H9 (cell line): ENCODE measurements at regions not wholly inside any gene's neighbourhood (a gene's known extent, or its start where the extent isn't known, plus 50 kb on each side); places are given as distances from the start of the nearest gene placed in this dataset.

Experiments
- DNase-seq: peaks from one replicate; pipeline ENCODE4 v3.0.0-alpha.2; 2017
- H2AFZ ChIP-seq: one replicate; pipeline ENCODE4 v1.6.1; 2013; ENCODE audit warnings: mild to moderate bottlenecking, low read length, control low read depth, moderate library complexity
- H2AK5ac ChIP-seq: 2 replicates; pipeline ENCODE4 v1.6.1; 2013; ENCODE audit warnings: low read length, control low read depth, mixed read lengths; ENCODE audit not compliant: insufficient read length
- H2BK120ac ChIP-seq: one replicate; pipeline ENCODE4 v1.6.1; 2013; ENCODE audit warnings: low read depth, mild to moderate bottlenecking, low read length, control low read depth, inconsistent platforms; ENCODE audit not compliant: poor library complexity, severe bottlenecking
- H2BK12ac ChIP-seq: 2 replicates; pipeline ENCODE4 v1.6.1; 2013; ENCODE audit warnings: low read length, control low read depth, mixed read lengths, low read depth; ENCODE audit not compliant: insufficient read length
- H2BK15ac ChIP-seq: 2 replicates; pipeline ENCODE4 v1.6.1; 2013; ENCODE audit warnings: low read depth, low read length, control low read depth
- H2BK20ac ChIP-seq: one replicate; pipeline ENCODE4 v1.6.1; 2013; ENCODE audit warnings: low read depth, mild to moderate bottlenecking, low read length, control low read depth, inconsistent platforms; ENCODE audit not compliant: poor library complexity, severe bottlenecking
- H2BK5ac ChIP-seq: 2 replicates; pipeline ENCODE4 v1.6.1; 2013; ENCODE audit warnings: low read length, control low read depth, mixed read lengths; ENCODE audit not compliant: insufficient read length
- H3K14ac ChIP-seq: 2 replicates; pipeline ENCODE4 v1.6.1; 2013; ENCODE audit warnings: low read length, control low read depth; ENCODE audit not compliant: insufficient read depth
- H3K18ac ChIP-seq: 2 replicates; pipeline ENCODE4 v1.6.1; 2013; ENCODE audit warnings: low read depth, mild to moderate bottlenecking, mixed read lengths, low read length, control low read depth; ENCODE audit not compliant: insufficient read length
- H3K23ac ChIP-seq: 2 replicates; pipeline ENCODE4 v1.6.1; 2013; ENCODE audit warnings: low read length, control low read depth, mixed read lengths, low read depth; ENCODE audit not compliant: insufficient read length
- H3K23me2 ChIP-seq: 2 replicates; pipeline ENCODE4 v1.6.1; 2013; ENCODE audit warnings: low read depth, mild to moderate bottlenecking, mixed read lengths, low read length, control low read depth; ENCODE audit not compliant: insufficient read length, poor library complexity, severe bottlenecking
- H3K27ac ChIP-seq: 2 replicates; pipeline ENCODE4 v1.5.1; 2013; ENCODE audit warnings: low read length, control low read depth, mixed read lengths, low read depth; ENCODE audit not compliant: insufficient read length
- H3K27me3 ChIP-seq: 2 replicates; pipeline ENCODE4 v1.6.1; 2013; ENCODE audit warnings: low read length, control low read depth, inconsistent platforms; ENCODE audit not compliant: insufficient read depth
- H3K4ac ChIP-seq: 2 replicates; pipeline ENCODE4 v1.6.1; 2013; ENCODE audit warnings: low read depth, mild to moderate bottlenecking, control low read depth, inconsistent platforms, low read length, moderate library complexity
- H3K4me1 ChIP-seq: 2 replicates; pipeline ENCODE4 v1.6.1; 2013; ENCODE audit warnings: low read length, control low read depth, inconsistent platforms; ENCODE audit not compliant: insufficient read depth
- H3K4me2 ChIP-seq: 2 replicates; pipeline ENCODE4 v1.6.1; 2013; ENCODE audit warnings: low read length, control low read depth, mixed read lengths; ENCODE audit not compliant: insufficient read length, insufficient read depth
- H3K56ac ChIP-seq: 2 replicates; pipeline ENCODE4 v1.6.1; 2013; ENCODE audit warnings: low read depth, mild to moderate bottlenecking, mixed read lengths, low read length, control low read depth; ENCODE audit not compliant: insufficient read length
- H3K79me1 ChIP-seq: 2 replicates; pipeline ENCODE4 v1.6.1; 2013; ENCODE audit warnings: low read depth, mild to moderate bottlenecking, moderate library complexity, low read length, control low read depth, inconsistent platforms; ENCODE audit not compliant: insufficient read depth, poor library complexity, severe bottlenecking
- H3K79me2 ChIP-seq: 2 replicates; pipeline ENCODE4 v1.6.1; 2013; ENCODE audit warnings: low read length, control low read depth, inconsistent platforms; ENCODE audit not compliant: insufficient read depth
- H3K9ac ChIP-seq: 2 replicates; pipeline ENCODE4 v1.6.1; 2013; ENCODE audit warnings: low read length, control low read depth, mixed read lengths; ENCODE audit not compliant: insufficient read length; ENCODE audit errors: extremely low read depth
- H3K9me3 ChIP-seq: one replicate; pipeline ENCODE4 v1.6.1; 2013; ENCODE audit warnings: low read depth, low read length, inconsistent platforms; ENCODE audit not compliant: control insufficient read depth
- H3T11ph ChIP-seq: one replicate; pipeline ENCODE4 v1.6.1; 2013; ENCODE audit warnings: mild to moderate bottlenecking, low read length, control low read depth, inconsistent platforms
- H4K20me1 ChIP-seq: one replicate; pipeline ENCODE4 v1.6.1; 2013; ENCODE audit not compliant: control insufficient read depth, insufficient read length, insufficient read depth
- H4K5ac ChIP-seq: 2 replicates; pipeline ENCODE4 v1.6.1; 2013; ENCODE audit warnings: low read depth, mild to moderate bottlenecking, mixed read lengths, low read length, control low read depth; ENCODE audit not compliant: insufficient read length
- H4K8ac ChIP-seq: replicated peaks from 2 replicates; pipeline ENCODE4 v1.6.1; 2013; ENCODE audit warnings: low read length, control low read depth, mixed read lengths, low read depth; ENCODE audit not compliant: insufficient read length
- H4K91ac ChIP-seq: 2 replicates; pipeline ENCODE4 v1.6.1; 2013; ENCODE audit warnings: low read depth, mild to moderate bottlenecking, moderate library complexity, mixed read lengths, low read length, control low read depth; ENCODE audit not compliant: insufficient read length
- H3K27ac Mint-ChIP-seq, 3 experiments: 2 replicates in 2 of 3; 3 replicates in 1 of 3; pipeline ENCODE4 v1.8.0; 2020 to 2021; ENCODE audit warnings: mixed read lengths in 3 of 3, mild to moderate bottlenecking in 1 of 3, moderate library complexity in 1 of 3
- H3K27me3 Mint-ChIP-seq: 2 replicates; pipeline ENCODE4 v1.8.0; 2021; ENCODE audit warnings: low read depth, mild to moderate bottlenecking, moderate library complexity, mixed read lengths
- H3K36me3 Mint-ChIP-seq, 3 experiments: 2 replicates in 2 of 3; 3 replicates in 1 of 3; pipeline ENCODE4 v1.8.0; 2020 to 2021; ENCODE audit warnings: low read depth in 3 of 3, mixed read lengths in 3 of 3; ENCODE audit not compliant: insufficient read depth in 1 of 3
- H3K4me1 Mint-ChIP-seq, 2 experiments: 2 replicates each; pipeline ENCODE4 v1.8.0; 2020; ENCODE audit warnings: mixed read lengths in 2 of 2
- H3K4me3 Mint-ChIP-seq, 2 experiments: 2 replicates in 1 of 2; 3 replicates in 1 of 2; pipeline ENCODE4 v1.8.0; 2020 to 2021; ENCODE audit warnings: mild to moderate bottlenecking in 2 of 2, mixed read lengths in 2 of 2, moderate library complexity in 1 of 2
- H3K9me3 Mint-ChIP-seq, 2 experiments: 2 replicates in 1 of 2; 3 replicates in 1 of 2; pipeline ENCODE4 v1.8.0; 2020; ENCODE audit warnings: mild to moderate bottlenecking in 2 of 2, mixed read lengths in 2 of 2, moderate library complexity in 1 of 2
- CTCF ChIP-seq: fragments of 200-600 bp; sonication (generic); conservative IDR thresholded peaks from 3 replicates; pipeline ENCODE4 v1.8.0; 2021; ENCODE audit warnings: antibody characterized with exemption, mild to moderate bottlenecking
- WGBS: extraction: QIAGEN DNeasy Blood & Tissue Kit; methylation state at CpG from one replicate; pipeline ENCODE4 v1.1.7; 2013; ENCODE audit warnings: missing lambda C conversion rate, low lambda C conversion rate, mixed read lengths; ENCODE audit not compliant: insufficient read length; ENCODE audit errors: extremely low coverage; 5-methylcytosine and 5-hydroxymethylcytosine counted together

DNA sequence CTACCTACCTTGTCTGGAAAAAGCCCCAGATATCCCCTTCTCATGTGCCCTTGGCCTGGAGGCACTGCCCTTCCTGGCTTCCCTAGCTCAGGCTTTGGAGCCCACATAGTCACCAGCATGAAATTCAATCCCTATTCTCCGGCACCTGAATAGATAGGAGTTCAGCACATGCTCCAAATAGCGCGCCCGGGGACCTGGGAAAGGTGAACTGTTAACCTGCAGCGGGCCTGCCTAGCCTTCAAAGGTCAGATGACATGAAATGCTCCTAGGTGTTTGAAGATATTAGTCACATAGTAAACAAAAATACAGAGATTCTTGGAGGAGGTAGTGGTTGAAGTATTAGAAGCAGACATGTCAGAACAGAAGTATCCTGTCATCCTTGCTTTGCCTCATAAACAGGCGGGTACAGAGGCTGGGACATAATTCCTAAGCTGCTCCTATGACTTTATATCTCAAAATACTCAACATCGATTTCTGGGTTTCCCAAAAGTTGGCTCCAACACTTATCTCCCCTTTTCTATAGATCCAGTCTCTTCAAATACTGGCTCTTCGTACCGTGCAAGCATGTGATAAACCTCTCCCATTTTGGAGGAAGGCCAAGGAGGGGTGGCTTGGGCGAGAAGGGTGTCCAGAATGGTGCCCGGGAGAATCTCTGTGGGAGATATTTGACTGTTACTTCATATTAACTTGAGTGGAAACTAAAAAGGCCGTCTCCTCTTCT, 88.0 kb upstream of the ANKH start:
- H3K9me3 Mint-ChIP-seq = no peaks in the 10 kb centered on the region; a peak in 1 of 5 replicates
- H4K8ac ChIP-seq = no peak overlapping the region
- no peak for TF ChIP-seq CTCF
- no peak overlapping the region for H2BK120ac ChIP-seq
- H2BK12ac ChIP-seq = no peak overlapping the region
- DNase-seq = no peak
- no peaks in the 10 kb centered on the region for H3K9me3 ChIP-seq
- H3K27ac Mint-ChIP-seq = no peak overlapping the region
- H2BK20ac ChIP-seq = no peak overlapping the region
- no peaks in the 10 kb centered on the region for H4K20me1 ChIP-seq
- H3K79me2 ChIP-seq = no peaks in the 10 kb centered on the region
- H3K14ac ChIP-seq = no peak overlapping the region
- H4K5ac ChIP-seq = no peak overlapping the region
- peaks cover 16% of the 10 kb centered on the region in 2 experiments for H3K4me1 Mint-ChIP-seq
- H3K23ac ChIP-seq = no peak overlapping the region
- H3K4ac ChIP-seq = no peak overlapping the region
- no peak overlapping the region for H2AFZ ChIP-seq
- H2BK15ac ChIP-seq = no peak overlapping the region
- no peak overlapping the region for H2AK5ac ChIP-seq
- H3T11ph ChIP-seq = no peak overlapping the region
- WGBS = no CpG with 5 or more reads among the region's 12 CpGs
- no peaks in the 10 kb centered on the region for H3K23me2 ChIP-seq
- no peaks in the 10 kb centered on the region for H3K79me1 ChIP-seq
- H3K27me3 Mint-ChIP-seq = no peaks in the 10 kb centered on the region; the same call in 1 of the 2 replicates
- H4K91ac ChIP-seq = no peak overlapping the region
- H3K27ac ChIP-seq = no peak overlapping the region
- no peak overlapping the region for H3K4me3 Mint-ChIP-seq
- no peaks in the 10 kb centered on the region; a peak in 2 of 7 replicates for H3K36me3 Mint-ChIP-seq
- H3K4me2 ChIP-seq = no peak overlapping the region
- no peaks in the 10 kb centered on the region for H3K27me3 ChIP-seq
- H3K56ac ChIP-seq = no peak overlapping the region
- H3K4me1 ChIP-seq = peaks cover 2% of the 10 kb centered on the region; the same call in 1 of the 2 replicates
- no peak overlapping the region for H3K9ac ChIP-seq
- H2BK5ac ChIP-seq = no peak overlapping the region
- H3K18ac ChIP-seq = no peak overlapping the region
